Astrocyte (in vitro differentiated cells and primary cell): ENCODE measurements at regions not wholly inside any gene's neighbourhood (a gene's known extent, or its start where the extent isn't known, plus 50 kb on each side); places are given as distances from the start of the nearest gene placed in this dataset.

Experiments
- DNase-seq: peaks from one replicate; pipeline ENCODE4 v3.0.0-alpha.2; 2010; ENCODE audit warnings: low read depth
- FAIRE-seq: peaks from 2 replicates; lab custom pipeline; 2011; peaks lifted over from hg19 to GRCh38; lab: Jason Lieb, UNC
- H2AFZ ChIP-seq: 2 replicates; pipeline ENCODE4 v1.6.0; 2012; ENCODE audit warnings: low read depth, low read length, inconsistent platforms
- H3K27ac ChIP-seq: 2 replicates; pipeline ENCODE4 v1.5.1; 2011; ENCODE audit warnings: low read depth, low read length, inconsistent platforms
- H3K27me3 ChIP-seq: 2 replicates; pipeline ENCODE4 v1.6.0; 2011; ENCODE audit warnings: low read length, inconsistent platforms; ENCODE audit not compliant: insufficient read depth
- H3K36me3 ChIP-seq: 2 replicates; pipeline ENCODE4 v1.5.1; 2011; ENCODE audit warnings: low read length, inconsistent platforms; ENCODE audit not compliant: insufficient read depth
- H3K4me1 ChIP-seq: 2 replicates; pipeline ENCODE4 v1.5.1; 2011; ENCODE audit warnings: low read length, inconsistent platforms; ENCODE audit not compliant: insufficient read depth
- H3K4me2 ChIP-seq: 2 replicates; pipeline ENCODE4 v1.6.0; 2012; ENCODE audit warnings: low read length, inconsistent platforms
- H3K4me3 ChIP-seq: 2 replicates; pipeline ENCODE4 v1.5.1; 2011; ENCODE audit warnings: low read depth, mild to moderate bottlenecking, low read length, inconsistent platforms; ENCODE audit not compliant: insufficient read depth
- H3K79me2 ChIP-seq: 2 replicates; pipeline ENCODE4 v1.6.0; 2012; ENCODE audit warnings: mild to moderate bottlenecking, low read length, inconsistent platforms; ENCODE audit not compliant: insufficient read depth
- H3K9ac ChIP-seq: 2 replicates; pipeline ENCODE4 v1.6.0; 2012; ENCODE audit warnings: mild to moderate bottlenecking, low read length, inconsistent platforms
- H3K9me3 ChIP-seq: 2 replicates; pipeline ENCODE4 v1.5.1; 2012; ENCODE audit warnings: low read depth, mild to moderate bottlenecking, low read length, inconsistent platforms; ENCODE audit not compliant: insufficient read depth
- H4K20me1 ChIP-seq: 2 replicates; pipeline ENCODE4 v1.6.0; 2012; ENCODE audit warnings: low read length, inconsistent platforms; ENCODE audit not compliant: insufficient read depth
- H3K27ac Mint-ChIP-seq: one replicate; pipeline ENCODE4 v1.8.0; 2021; ENCODE audit warnings: mild to moderate bottlenecking, mixed read lengths; ENCODE audit not compliant: unreplicated experiment
- H3K27me3 Mint-ChIP-seq: one replicate; pipeline ENCODE4 v1.8.0; 2021; ENCODE audit warnings: low read depth, mixed read lengths; ENCODE audit not compliant: unreplicated experiment
- H3K36me3 Mint-ChIP-seq: one replicate; pipeline ENCODE4 v1.8.0; 2021; ENCODE audit warnings: low read depth, mixed read lengths; ENCODE audit not compliant: unreplicated experiment
- H3K4me1 Mint-ChIP-seq: one replicate; pipeline ENCODE4 v1.8.0; 2021; ENCODE audit warnings: low read depth, mixed read lengths; ENCODE audit not compliant: unreplicated experiment
- H3K4me3 Mint-ChIP-seq: one replicate; pipeline ENCODE4 v1.8.0; 2021; ENCODE audit warnings: mild to moderate bottlenecking, moderate library complexity, mixed read lengths; ENCODE audit not compliant: unreplicated experiment
- H3K9me3 Mint-ChIP-seq: one replicate; pipeline ENCODE4 v1.8.0; 2021; ENCODE audit warnings: mild to moderate bottlenecking, mixed read lengths; ENCODE audit not compliant: unreplicated experiment
- EZH2 ChIP-seq: IDR thresholded peaks from 2 replicates; pipeline ENCODE4 v1.6.1; 2012; ENCODE audit warnings: mild to moderate bottlenecking, low read length, inconsistent platforms; ENCODE audit not compliant: insufficient read depth
- TF ChIP-seq, protein P1 (sequence below): IDR thresholded peaks from 2 replicates; pipeline ENCODE4 v1.5.1; 2011; ENCODE audit warnings: low read depth, mild to moderate bottlenecking, inconsistent platforms, low read length, moderate library complexity; ENCODE audit not compliant: insufficient read depth

DNA sequence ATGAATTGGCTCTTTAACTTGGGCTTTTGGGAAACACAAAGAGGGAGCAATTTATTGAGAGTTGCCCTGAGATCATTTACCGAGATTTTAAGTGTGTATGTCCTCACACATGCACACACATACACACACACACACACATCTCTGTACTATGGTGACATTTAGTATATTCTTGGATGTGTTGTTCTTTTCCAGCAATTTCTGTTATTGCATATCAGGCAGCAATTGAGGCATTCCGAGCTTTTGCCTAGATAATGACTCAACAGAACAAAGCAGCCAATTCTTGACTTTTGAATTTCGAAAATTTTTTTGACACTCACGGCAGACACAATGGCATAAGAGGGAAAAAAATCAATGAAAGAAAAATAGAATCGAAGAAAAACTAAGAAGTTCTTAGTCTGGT lies 248.5 kb downstream of the DUSP6 start:
- DNase-seq (no peak), FAIRE-seq (no peak)
- Histone ChIP-seq H3K79me2 (no peaks in the 10 kb centered on the region), H3K4me3 (no peak overlapping the region), H3K9ac (no peak overlapping the region), H3K4me1 (peaks cover under 1% of the 10 kb centered on the region), H3K4me2 (no peak overlapping the region), H3K36me3 (no peaks in the 10 kb centered on the region), H3K9me3 (no peaks in the 10 kb centered on the region), H3K27me3 (no peaks in the 10 kb centered on the region), H4K20me1 (no peaks in the 10 kb centered on the region), H2AFZ (no peak overlapping the region), H3K27ac (no peak overlapping the region)
- Mint-ChIP-seq H3K36me3 (no peaks in the 10 kb centered on the region), H3K27me3 (no peaks in the 10 kb centered on the region), H3K27ac (no peak overlapping the region), H3K4me1 (no peaks in the 10 kb centered on the region), H3K4me3 (no peak overlapping the region), H3K9me3 (no peaks in the 10 kb centered on the region)
- no peak for TF ChIP-seq EZH2
- TF ChIP-seq, protein P1, sequence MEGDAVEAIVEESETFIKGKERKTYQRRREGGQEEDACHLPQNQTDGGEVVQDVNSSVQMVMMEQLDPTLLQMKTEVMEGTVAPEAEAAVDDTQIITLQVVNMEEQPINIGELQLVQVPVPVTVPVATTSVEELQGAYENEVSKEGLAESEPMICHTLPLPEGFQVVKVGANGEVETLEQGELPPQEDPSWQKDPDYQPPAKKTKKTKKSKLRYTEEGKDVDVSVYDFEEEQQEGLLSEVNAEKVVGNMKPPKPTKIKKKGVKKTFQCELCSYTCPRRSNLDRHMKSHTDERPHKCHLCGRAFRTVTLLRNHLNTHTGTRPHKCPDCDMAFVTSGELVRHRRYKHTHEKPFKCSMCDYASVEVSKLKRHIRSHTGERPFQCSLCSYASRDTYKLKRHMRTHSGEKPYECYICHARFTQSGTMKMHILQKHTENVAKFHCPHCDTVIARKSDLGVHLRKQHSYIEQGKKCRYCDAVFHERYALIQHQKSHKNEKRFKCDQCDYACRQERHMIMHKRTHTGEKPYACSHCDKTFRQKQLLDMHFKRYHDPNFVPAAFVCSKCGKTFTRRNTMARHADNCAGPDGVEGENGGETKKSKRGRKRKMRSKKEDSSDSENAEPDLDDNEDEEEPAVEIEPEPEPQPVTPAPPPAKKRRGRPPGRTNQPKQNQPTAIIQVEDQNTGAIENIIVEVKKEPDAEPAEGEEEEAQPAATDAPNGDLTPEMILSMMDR, result no peak

DNA sequence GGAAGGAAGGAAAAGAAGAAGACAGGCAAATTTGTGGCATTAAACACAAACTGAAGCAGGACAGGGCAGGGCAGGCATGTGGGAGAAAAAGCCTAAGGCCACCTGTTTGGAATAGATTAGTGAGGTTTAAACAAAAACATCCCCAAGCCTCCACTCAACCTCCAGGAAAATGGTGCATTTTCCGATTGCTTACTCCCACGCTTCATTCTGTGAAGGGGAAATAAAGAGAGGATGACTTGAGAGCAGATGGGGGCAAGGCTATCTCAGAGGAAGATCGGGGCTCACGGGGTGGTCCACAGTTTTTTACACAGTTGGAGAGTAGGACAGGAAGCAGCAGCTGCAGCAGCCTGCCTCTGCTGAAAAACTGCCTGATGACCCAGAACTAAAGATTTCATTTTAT lies 250.9 kb downstream of the DUSP6 start:
- no peaks in the 10 kb centered on the region for H3K4me1 Mint-ChIP-seq
- no peak overlapping the region for H3K27ac Mint-ChIP-seq
- Histone ChIP-seq H3K4me3 (no peak overlapping the region), H3K4me2 (no peak overlapping the region), H3K79me2 (no peaks in the 10 kb centered on the region), H3K4me1 (peaks cover 5% of the 10 kb centered on the region), H3K27ac (no peak overlapping the region), H3K9ac (no peak overlapping the region), H4K20me1 (no peaks in the 10 kb centered on the region), H2AFZ (peak overlapping the region; percentile 37), H3K9me3 (no peaks in the 10 kb centered on the region), H3K27me3 (no peaks in the 10 kb centered on the region), H3K36me3 (no peaks in the 10 kb centered on the region)
- FAIRE-seq (no peak), DNase-seq (no peak)
- H3K36me3 Mint-ChIP-seq, result no peaks in the 10 kb centered on the region
- H3K27me3 Mint-ChIP-seq, result no peaks in the 10 kb centered on the region
- no peak for TF ChIP-seq EZH2
- TF ChIP-seq, protein P1, result no peak
- no peak overlapping the region for H3K4me3 Mint-ChIP-seq
- no peaks in the 10 kb centered on the region for H3K9me3 Mint-ChIP-seq

DNA sequence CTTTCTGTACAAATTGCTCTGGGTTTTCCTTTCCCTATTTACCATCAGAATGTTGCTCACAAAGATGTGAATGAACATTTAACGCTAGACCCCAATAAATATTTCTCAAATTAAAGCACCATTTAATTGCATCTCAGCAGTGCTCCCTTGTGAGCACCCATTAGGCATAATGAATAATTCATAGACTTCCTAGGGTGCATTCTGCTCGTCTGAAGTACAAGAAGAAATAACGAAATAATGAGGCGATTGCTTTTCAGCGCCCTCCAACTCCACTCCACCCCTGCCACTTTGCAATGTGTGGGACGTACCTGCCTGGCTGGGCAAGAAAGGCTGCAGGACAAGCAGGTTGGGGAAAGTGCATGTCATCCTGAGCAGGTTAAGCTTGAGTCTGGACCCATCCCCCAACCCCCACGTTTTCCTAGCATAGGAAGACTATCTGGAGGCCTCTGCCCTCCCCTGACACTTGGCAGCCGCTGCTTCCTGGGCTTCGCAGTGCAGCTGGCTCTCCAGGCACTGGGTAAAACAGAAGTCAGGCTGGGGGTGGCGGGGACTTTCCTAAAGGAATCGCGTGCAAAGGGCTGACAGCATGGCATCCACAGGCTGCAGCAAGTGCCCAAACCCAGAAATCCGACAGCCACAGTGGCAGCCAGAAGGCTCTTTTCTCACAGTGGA lies 253.7 kb downstream of the DUSP6 start:
- Mint-ChIP-seq H3K27me3 (no peaks in the 10 kb centered on the region), H3K27ac (no peak overlapping the region), H3K9me3 (no peaks in the 10 kb centered on the region), H3K36me3 (no peaks in the 10 kb centered on the region), H3K4me1 (no peaks in the 10 kb centered on the region), H3K4me3 (no peak overlapping the region)
- Histone ChIP-seq H2AFZ (peak overlapping the region; percentile 57), H3K79me2 (no peaks in the 10 kb centered on the region), H3K4me2 (peak overlapping the region; percentile 44), H3K4me3 (no peak overlapping the region), H3K27me3 (no peaks in the 10 kb centered on the region), H3K9me3 (no peaks in the 10 kb centered on the region), H3K36me3 (no peaks in the 10 kb centered on the region), H4K20me1 (no peaks in the 10 kb centered on the region), H3K27ac (no peak overlapping the region), H3K4me1 (peaks cover 5% of the 10 kb centered on the region), H3K9ac (no peak overlapping the region)
- DNase-seq (peak; percentile 12), FAIRE-seq (no peak)
- TF ChIP-seq, protein P1, result no peak
- TF ChIP-seq EZH2, result no peak
